ENCODE measurements at regions not wholly inside any gene's neighbourhood (a gene's known extent, or its start where the extent isn't known, plus 50 kb on each side); places are given as distances from the start of the nearest gene placed in this dataset.

DNA sequence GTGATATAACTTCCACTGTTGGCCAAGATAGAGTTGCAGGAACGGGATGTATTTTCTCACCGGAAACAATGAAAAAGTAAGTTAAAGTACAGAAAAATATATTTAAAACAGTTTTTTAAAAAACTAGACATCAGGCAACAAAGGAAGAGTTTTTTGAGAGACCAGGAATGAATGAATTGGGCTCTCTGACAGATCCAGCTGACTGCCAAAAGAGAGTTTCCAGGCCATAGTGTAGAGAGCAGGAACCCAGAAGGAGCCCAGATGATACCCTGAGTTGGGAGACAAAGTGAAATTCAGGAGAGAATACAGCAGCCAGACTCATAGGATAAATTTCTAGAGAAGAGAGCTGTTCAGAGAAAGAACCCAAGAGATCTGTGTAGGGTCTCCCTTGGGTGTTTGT is 362.6 kb upstream of the SMIM21 start:
- no peaks in the 10 kb centered on the region for H3K27me3 ChIP-seq (ENCODE audit: control insufficient read depth, insufficient read depth, low read length)
- FAIRE-seq = no peak
- H3K4me3 ChIP-seq (ENCODE audit: low read length in 3 of 3) = no peak overlapping the region
- no peaks in the 10 kb centered on the region for H3K36me3 ChIP-seq (ENCODE audit: control insufficient read depth in 2 of 3, insufficient read depth in 3 of 3, low read length in 3 of 3)
- H3K27ac ChIP-seq (ENCODE audit: low read depth in 2 of 2, low read length in 2 of 2) = no peak overlapping the region
- H3K9me3 ChIP-seq (ENCODE audit: control insufficient read depth in 2 of 3, insufficient read depth in 1 of 3, low read length in 3 of 3) = peaks cover 0 to 2% (median 0%) of the 10 kb centered on the region in 3 donors
- DNase-seq = no peak
- no peak overlapping the region for H3K9ac ChIP-seq (ENCODE audit: low read length in 3 of 3)
- no peaks in the 10 kb centered on the region for H3K4me1 ChIP-seq (ENCODE audit: control insufficient read depth in 2 of 3, insufficient read depth in 2 of 3, low read depth in 1 of 3, low read length in 3 of 3)
- intact Hi-C loops (cut with DNase I) = no loop called here
- TF ChIP-seq CTCF (IDR thresholded peaks at IDR 0.05; ENCODE audit: borderline replicate concordance, extremely low read depth, insufficient read depth) = no peak

GRCh38 chr18:75785834-75786233 is 358.3 kb upstream of the SMIM21 start:
- Histone ChIP-seq H3K27me3 (ENCODE audit: control insufficient read depth, insufficient read depth, low read length) (no peaks in the 10 kb centered on the region), H3K27ac (ENCODE audit: low read depth in 2 of 2, low read length in 2 of 2) (no peak overlapping the region), H3K9ac (ENCODE audit: low read length in 3 of 3) (no peak overlapping the region), H3K9me3 (ENCODE audit: control insufficient read depth in 2 of 3, insufficient read depth in 1 of 3, low read length in 3 of 3) (no peaks in the 10 kb centered on the region), H3K36me3 (ENCODE audit: control insufficient read depth in 2 of 3, insufficient read depth in 3 of 3, low read length in 3 of 3) (no peaks in the 10 kb centered on the region), H3K4me1 (ENCODE audit: control insufficient read depth in 2 of 3, insufficient read depth in 2 of 3, low read depth in 1 of 3, low read length in 3 of 3) (no peaks in the 10 kb centered on the region), H3K4me3 (ENCODE audit: low read length in 3 of 3) (no peak overlapping the region)
- intact Hi-C loops (cut with DNase I) = no loop called here
- DNase-seq (no peak), FAIRE-seq (no peak)
- no peak for TF ChIP-seq CTCF (IDR thresholded peaks at IDR 0.05; ENCODE audit: borderline replicate concordance, extremely low read depth, insufficient read depth)

DNA sequence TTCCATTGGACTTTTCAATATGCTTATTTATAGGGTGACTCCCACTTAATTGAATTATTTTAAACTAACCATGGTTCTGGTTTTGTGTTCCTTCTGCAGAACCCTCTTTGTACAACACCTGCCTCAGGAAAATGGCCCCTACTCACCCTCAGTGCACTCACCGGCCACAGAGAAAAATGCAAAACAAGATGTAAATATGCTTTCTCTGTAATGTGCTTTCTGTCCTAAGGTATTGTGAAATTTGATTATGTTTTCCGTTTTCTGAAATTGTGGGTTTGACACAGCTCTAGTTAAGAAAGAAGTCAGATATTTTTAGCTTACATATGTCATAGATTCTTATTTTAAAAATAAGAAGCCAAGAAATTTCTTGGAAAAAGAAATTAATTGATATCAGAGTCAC is 357.7 kb upstream of the SMIM21 start:
- H3K27ac ChIP-seq (ENCODE audit: low read depth in 2 of 2, low read length in 2 of 2) = no peak overlapping the region
- no peak for TF ChIP-seq CTCF (IDR thresholded peaks at IDR 0.05; ENCODE audit: borderline replicate concordance, extremely low read depth, insufficient read depth)
- no peaks in the 10 kb centered on the region for H3K36me3 ChIP-seq (ENCODE audit: control insufficient read depth in 2 of 3, insufficient read depth in 3 of 3, low read length in 3 of 3)
- no peaks in the 10 kb centered on the region for H3K27me3 ChIP-seq (ENCODE audit: control insufficient read depth, insufficient read depth, low read length)
- FAIRE-seq (no peak), DNase-seq (no peak)
- H3K4me1 ChIP-seq (ENCODE audit: control insufficient read depth in 2 of 3, insufficient read depth in 2 of 3, low read depth in 1 of 3, low read length in 3 of 3) = no peaks in the 10 kb centered on the region
- H3K4me3 ChIP-seq (ENCODE audit: low read length in 3 of 3) = no peak overlapping the region
- intact Hi-C loops (cut with DNase I) = no loop called here
- H3K9me3 ChIP-seq (ENCODE audit: control insufficient read depth in 2 of 3, insufficient read depth in 1 of 3, low read length in 3 of 3) = no peaks in the 10 kb centered on the region
- no peak overlapping the region for H3K9ac ChIP-seq (ENCODE audit: low read length in 3 of 3)

DNA sequence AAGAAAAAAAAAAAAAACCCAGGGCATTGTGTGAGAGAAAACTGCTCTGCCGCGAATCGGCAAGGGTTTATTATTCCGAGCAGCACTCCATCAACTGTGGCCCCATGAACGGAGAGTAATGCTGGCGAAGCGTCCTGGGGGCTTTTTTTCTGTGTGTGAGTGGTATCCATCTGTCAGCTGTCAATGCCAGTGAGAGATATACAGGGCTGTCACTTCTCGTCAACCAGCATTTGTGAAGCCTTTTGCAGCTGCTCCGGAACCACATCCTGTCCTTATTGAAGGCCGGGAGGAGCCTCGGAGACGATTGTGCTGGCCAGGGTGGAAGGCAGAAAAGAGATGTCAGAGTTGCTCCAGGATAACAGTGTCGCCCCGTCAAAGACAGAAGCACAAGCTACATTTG is 356.9 kb upstream of the SMIM21 start:
- Histone ChIP-seq H3K27me3 (ENCODE audit: control insufficient read depth, insufficient read depth, low read length) (no peaks in the 10 kb centered on the region), H3K36me3 (ENCODE audit: control insufficient read depth in 2 of 3, insufficient read depth in 3 of 3, low read length in 3 of 3) (no peaks in the 10 kb centered on the region), H3K9me3 (ENCODE audit: control insufficient read depth in 2 of 3, insufficient read depth in 1 of 3, low read length in 3 of 3) (no peaks in the 10 kb centered on the region), H3K4me1 (ENCODE audit: control insufficient read depth in 2 of 3, insufficient read depth in 2 of 3, low read depth in 1 of 3, low read length in 3 of 3) (no peaks in the 10 kb centered on the region), H3K9ac (ENCODE audit: low read length in 3 of 3) (no peak overlapping the region), H3K4me3 (ENCODE audit: low read length in 3 of 3) (peak overlapping the region in 1 of 3 donors; percentile 31), H3K27ac (ENCODE audit: low read depth in 2 of 2, low read length in 2 of 2) (no peak overlapping the region)
- no peak for FAIRE-seq
- peak in 2 of 5 donors; percentile 28 to 32 for DNase-seq
- TF ChIP-seq CTCF (IDR thresholded peaks at IDR 0.05; ENCODE audit: borderline replicate concordance, extremely low read depth, insufficient read depth) = no peak
- intact Hi-C loops (cut with DNase I) = no loop called here

Measured in kidney (tissue), 13 donors.